ENCODE measurements at regions not wholly inside any gene's neighbourhood (a gene's known extent, or its start where the extent isn't known, plus 50 kb on each side); places are given as distances from the start of the nearest gene placed in this dataset.

- Histone ChIP-seq H3K4me1 (ENCODE audit: control insufficient read depth, insufficient read depth, low read length) (no peaks in the 10 kb centered on the region), H3K27ac (ENCODE audit: control insufficient read depth, insufficient read depth) (no peak overlapping the region), H3K27me3 (replicated peaks in 1 of 2; ENCODE audit: control insufficient read depth in 2 of 2, insufficient read depth in 2 of 2, low read length in 1 of 2) (peaks cover 4 to 5% of the 10 kb centered on the region in 2 experiments), H3K9me3 (replicated peaks; ENCODE audit: control insufficient read depth, insufficient read depth, low read length) (no peaks in the 10 kb centered on the region), H4K20me1 (ENCODE audit: control insufficient read depth, insufficient read depth) (no peaks in the 10 kb centered on the region), H3K36me3 (ENCODE audit: control insufficient read depth in 2 of 2, insufficient read depth in 2 of 2, low read length in 1 of 2) (no peaks in the 10 kb centered on the region), H3K4me2 (ENCODE audit: control insufficient read depth, insufficient read depth) (no peak overlapping the region), H2AFZ (ENCODE audit: control insufficient read depth, low read depth, low read length) (no peak overlapping the region), H3K79me2 (ENCODE audit: control insufficient read depth, insufficient read depth, low read length) (no peaks in the 10 kb centered on the region), H3K4me3 (no peak overlapping the region), H3K9ac (ENCODE audit: control insufficient read depth, insufficient read depth, low read length) (no peak overlapping the region)
- TF ChIP-seq BCLAF1 (IDR thresholded peaks at IDR 0.05), result no peak
- TF ChIP-seq KLF5 (IDR thresholded peaks at IDR 0.05; ENCODE audit: partially characterized antibody), result no peak
- no peak for TF ChIP-seq BMI1 (IDR thresholded peaks at IDR 0.05; ENCODE audit: borderline replicate concordance)
- TF ChIP-seq, protein P1, sequence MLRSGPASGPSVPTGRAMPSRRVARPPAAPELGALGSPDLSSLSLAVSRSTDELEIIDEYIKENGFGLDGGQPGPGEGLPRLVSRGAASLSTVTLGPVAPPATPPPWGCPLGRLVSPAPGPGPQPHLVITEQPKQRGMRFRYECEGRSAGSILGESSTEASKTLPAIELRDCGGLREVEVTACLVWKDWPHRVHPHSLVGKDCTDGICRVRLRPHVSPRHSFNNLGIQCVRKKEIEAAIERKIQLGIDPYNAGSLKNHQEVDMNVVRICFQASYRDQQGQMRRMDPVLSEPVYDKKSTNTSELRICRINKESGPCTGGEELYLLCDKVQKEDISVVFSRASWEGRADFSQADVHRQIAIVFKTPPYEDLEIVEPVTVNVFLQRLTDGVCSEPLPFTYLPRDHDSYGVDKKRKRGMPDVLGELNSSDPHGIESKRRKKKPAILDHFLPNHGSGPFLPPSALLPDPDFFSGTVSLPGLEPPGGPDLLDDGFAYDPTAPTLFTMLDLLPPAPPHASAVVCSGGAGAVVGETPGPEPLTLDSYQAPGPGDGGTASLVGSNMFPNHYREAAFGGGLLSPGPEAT (IDR thresholded peaks at IDR 0.05; ENCODE audit: low read depth), result no peak
- TF ChIP-seq MYB (IDR thresholded peaks at IDR 0.05; ENCODE audit: borderline replicate concordance, low read depth, low read length), result no peak
- TF ChIP-seq MEF2B (IDR thresholded peaks at IDR 0.05; ENCODE audit: partially characterized antibody, poor library complexity, severe bottlenecking), result no peak
- TF ChIP-seq IKZF1 (conservative IDR thresholded peaks at IDR 0.05), result no peak
- TF ChIP-seq E4F1 (IDR thresholded peaks at IDR 0.05; ENCODE audit: borderline replicate concordance, partially characterized antibody), result no peak
- TF ChIP-seq BRCA1 (IDR thresholded peaks at IDR 0.05; ENCODE audit: low read depth, low read length), result no peak
- no peak for TF ChIP-seq IRF4 (IDR thresholded peaks at IDR 0.05; ENCODE audit: low read depth, low read length)
- TF ChIP-seq REST (IDR thresholded peaks at IDR 0.05; ENCODE audit: low read depth, low read length), result no peak
- no peak for TF ChIP-seq PAX8 (IDR thresholded peaks at IDR 0.05)
- no peak for TF ChIP-seq SP1 (IDR thresholded peaks at IDR 0.05; ENCODE audit: low read depth, low read length)
- DNase-seq (ENCODE audit: low read depth, low spot score) (no peak), ATAC-seq (no peak), FAIRE-seq (no peak)
- ChIA-PET RAD21 (ENCODE audit: unreplicated experiment) (no interaction called here), SMC1A (ENCODE audit: uncharacterized antibody, unreplicated experiment) (no interaction called here), POLR2A (no interaction called here), CTCF (no interaction called here)
- intact Hi-C loops (cut with micrococcal nuclease; ENCODE audit: unreplicated experiment), result no loop called here
- in situ Hi-C loops (cut with MboI), result no loop called here
- BruUV-seq (replicated peaks), result no TSS peak
- 17% methylated on average over 11 of the region's 11 CpGs for WGBS (ENCODE audit: insufficient coverage, insufficient replicate concordance, low lambda C conversion rate, missing lambda C conversion rate)
Observed at GRCh38 chr2:120579916-120580685, 155.6 kb upstream of the GLI2 start.

Data from GM12878 (cell line).